Gastrocnemius medialis (tissue), 4 donors: ENCODE measurements at regions not wholly inside any gene's neighbourhood (a gene's known extent, or its start where the extent isn't known, plus 50 kb on each side); places are given as distances from the start of the nearest gene placed in this dataset.
"Not testable (repeated sequence)": the region's sequence is repeated elsewhere in the genome, so short reads cannot be mapped to it uniquely, and the experiment has no call there.

Experiments
- ATAC-seq, 2 donors: fragments of 150-250 bp; one replicate each; pipeline ENCODE4 v1.9.1; 2016
- DNase-seq, 2 donors: peaks; one replicate each; pipeline ENCODE4 v3.0.0-alpha.2; 2019
- H3K27ac ChIP-seq, 4 donors: fragments of 200-600 bp; sonication (generic); 1 replicate in 1 of 4; 2 replicates in 3 of 4; pipeline ENCODE4 v1.5.1; 2016 to 2018; ENCODE audit warnings: mild to moderate bottlenecking in 2 of 4, moderate library complexity in 1 of 4
- H3K27me3 ChIP-seq, 3 donors: fragments of 200-600 bp; sonication (generic) in 2 of 3; 1 replicate in 1 of 3; 2 replicates in 2 of 3; pipeline versions ENCODE4 v1.5.1 to v1.6.0; 2016 to 2019; ENCODE audit warnings: mild to moderate bottlenecking in 1 of 3, moderate library complexity in 1 of 3
- H3K36me3 ChIP-seq, 2 donors: fragments of 200-600 bp; sonication (generic) in 1 of 2; one replicate each; pipeline ENCODE4 v1.5.1; 2017 to 2018
- H3K4me1 ChIP-seq, 2 donors: fragments of 200-600 bp; sonication (generic) in 1 of 2; one replicate each; pipeline ENCODE4 v1.5.1; 2016 to 2017; ENCODE audit warnings: mild to moderate bottlenecking in 2 of 2
- H3K4me3 ChIP-seq, 4 donors: fragments of 200-600 bp; sonication (generic) in 3 of 4; 1 replicate in 1 of 4; 2 replicates in 3 of 4; pipeline ENCODE4 v1.5.1; 2016 to 2019; ENCODE audit warnings: mild to moderate bottlenecking in 2 of 4
- H3K9me3 ChIP-seq, 3 donors: fragments of 200-600 bp; sonication (generic) in 2 of 3; 1 replicate in 1 of 3; 2 replicates in 2 of 3; pipeline ENCODE4 v1.5.1; 2016 to 2019
- POLR2A ChIP-seq, 2 donors: fragments of 450-650 bp; IDR thresholded peaks; one replicate each; pipeline ENCODE4 v1.6.1; 2017; ENCODE audit warnings: antibody characterized with exemption in 2 of 2, mild to moderate bottlenecking in 2 of 2, moderate library complexity in 2 of 2
- in situ Hi-C, 4 donors: fragments of 200-750 bp; cut with MboI; loops; one replicate each; pipeline versions ENCODE4 v1.15.0 to v1.8.0; 2017; ENCODE audit warnings: low sequenced_read_pairs in 4 of 4
- intact Hi-C: fragments of 100-400 bp; cut with DNase I; formaldehyde crosslinking; loops from one replicate; pipeline ENCODE4 v1.15.1; 2023; ENCODE audit warnings: low total_unique reads
- TF ChIP-seq, protein P1 (sequence below), 5 experiments: fragments of 450-650 bp in 3 of 5; fragments of 200-600 bp in 2 of 5; sonication (generic) in 2 of 5; IDR thresholded peaks in 4 of 5; conservative IDR thresholded peaks in 1 of 5; 1 replicate in 4 of 5; 2 replicates in 1 of 5; pipeline ENCODE4 v1.5.1; 2016 to 2019; ENCODE audit warnings: antibody characterized with exemption in 5 of 5, mild to moderate bottlenecking in 3 of 5, moderate library complexity in 3 of 5

DNA sequence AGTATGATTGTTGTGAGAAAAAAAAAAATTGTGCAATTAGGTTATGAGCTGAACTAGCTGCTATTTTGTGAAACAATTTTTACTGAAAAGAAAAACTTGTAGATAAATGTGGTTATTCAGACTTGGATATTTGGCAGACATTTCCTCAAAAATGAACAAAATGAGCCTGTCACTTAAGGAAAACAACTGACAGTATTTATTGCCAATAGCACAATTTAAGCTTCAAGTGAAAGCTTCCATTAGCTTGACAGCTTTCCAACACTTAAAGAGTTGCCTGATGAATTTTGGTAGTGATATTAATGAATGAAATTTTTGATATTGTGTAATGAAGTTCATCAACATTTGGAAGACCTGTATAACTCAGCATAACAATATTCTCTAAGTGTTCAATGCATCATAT is 116.1 kb upstream of the RGS1 start:
- TF ChIP-seq POLR2A (IDR thresholded peaks at IDR 0.05): no peak
- TF ChIP-seq, protein P1, sequence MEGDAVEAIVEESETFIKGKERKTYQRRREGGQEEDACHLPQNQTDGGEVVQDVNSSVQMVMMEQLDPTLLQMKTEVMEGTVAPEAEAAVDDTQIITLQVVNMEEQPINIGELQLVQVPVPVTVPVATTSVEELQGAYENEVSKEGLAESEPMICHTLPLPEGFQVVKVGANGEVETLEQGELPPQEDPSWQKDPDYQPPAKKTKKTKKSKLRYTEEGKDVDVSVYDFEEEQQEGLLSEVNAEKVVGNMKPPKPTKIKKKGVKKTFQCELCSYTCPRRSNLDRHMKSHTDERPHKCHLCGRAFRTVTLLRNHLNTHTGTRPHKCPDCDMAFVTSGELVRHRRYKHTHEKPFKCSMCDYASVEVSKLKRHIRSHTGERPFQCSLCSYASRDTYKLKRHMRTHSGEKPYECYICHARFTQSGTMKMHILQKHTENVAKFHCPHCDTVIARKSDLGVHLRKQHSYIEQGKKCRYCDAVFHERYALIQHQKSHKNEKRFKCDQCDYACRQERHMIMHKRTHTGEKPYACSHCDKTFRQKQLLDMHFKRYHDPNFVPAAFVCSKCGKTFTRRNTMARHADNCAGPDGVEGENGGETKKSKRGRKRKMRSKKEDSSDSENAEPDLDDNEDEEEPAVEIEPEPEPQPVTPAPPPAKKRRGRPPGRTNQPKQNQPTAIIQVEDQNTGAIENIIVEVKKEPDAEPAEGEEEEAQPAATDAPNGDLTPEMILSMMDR (IDR thresholded peaks at IDR 0.05 in 4 of 5, conservative IDR thresholded peaks at IDR 0.05 in 1 of 5): no peak
- in situ Hi-C loops: loop anchor here in 1 of 4 donors (25.0 kb wide), 1 partner anchor 553 kb away; no protein-coding TSS in a partner anchor
- intact Hi-C loops: no loop called here
- Histone ChIP-seq H3K4me3 (no peak overlapping the region), H3K36me3 (no peaks in the 10 kb centered on the region), H3K27ac (no peak overlapping the region), H3K4me1 (no peaks in the 10 kb centered on the region), H3K27me3 (no peaks in the 10 kb centered on the region), H3K9me3 (no peaks in the 10 kb centered on the region)
- DNase-seq: no peak
- no peak for ATAC-seq

DNA sequence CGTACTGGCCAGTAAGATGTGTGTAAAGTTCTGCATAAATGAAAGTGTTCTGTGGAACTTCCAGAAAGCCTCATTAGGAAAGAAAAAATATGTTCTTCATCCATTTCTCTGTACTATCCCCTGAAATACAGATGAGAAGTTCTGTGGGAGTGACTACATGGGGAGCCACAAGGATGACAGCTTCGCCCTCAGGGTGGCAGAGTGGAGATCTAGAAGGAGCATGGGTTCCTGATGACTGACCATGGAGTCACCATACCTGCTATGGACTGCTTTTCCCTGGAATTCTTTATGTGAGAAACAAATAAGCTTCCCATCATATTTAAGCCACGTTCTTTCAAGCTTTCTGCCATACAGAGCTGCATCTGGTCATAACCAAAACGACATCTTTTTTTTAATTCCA is 113.9 kb upstream of the RGS1 start:
- Histone ChIP-seq H3K36me3 (no peaks in the 10 kb centered on the region), H3K9me3 (no peaks in the 10 kb centered on the region), H3K27ac (no peak overlapping the region), H3K4me1 (no peaks in the 10 kb centered on the region), H3K27me3 (no peaks in the 10 kb centered on the region), H3K4me3 (no peak overlapping the region)
- ATAC-seq: no peak
- intact Hi-C loops: no loop called here
- TF ChIP-seq, protein P1 (IDR thresholded peaks at IDR 0.05 in 4 of 5, conservative IDR thresholded peaks at IDR 0.05 in 1 of 5): no peak
- DNase-seq: no peak
- in situ Hi-C loops: loop anchor here in 1 of 4 donors (25.0 kb wide), 1 partner anchor 551 kb away; no protein-coding TSS in a partner anchor

DNA sequence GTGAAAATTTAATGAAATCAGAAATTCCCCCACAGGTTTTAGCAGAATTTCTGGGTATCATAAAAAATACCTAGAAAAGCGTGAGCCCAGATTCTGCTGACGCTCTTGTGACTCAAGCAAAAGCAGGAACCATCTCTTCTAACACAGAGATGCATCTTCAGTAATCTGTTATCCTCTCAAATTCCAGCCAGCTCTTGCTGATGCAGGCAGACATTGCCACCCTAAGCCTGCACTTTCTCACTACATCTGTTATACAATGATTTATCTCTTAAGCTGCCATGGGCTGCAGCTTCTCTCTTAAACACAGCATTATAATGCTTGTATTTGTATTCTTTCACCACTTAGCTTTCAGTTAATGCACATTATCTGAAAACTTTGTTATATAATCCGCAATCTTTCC is 113.0 kb upstream of the RGS1 start:
- no peaks in the 10 kb centered on the region for H3K27me3 ChIP-seq
- H3K4me1 ChIP-seq: no peaks in the 10 kb centered on the region
- no peak for TF ChIP-seq POLR2A (IDR thresholded peaks at IDR 0.05)
- TF ChIP-seq, protein P1 (IDR thresholded peaks at IDR 0.05 in 4 of 5, conservative IDR thresholded peaks at IDR 0.05 in 1 of 5): no peak
- in situ Hi-C loops: loop anchor here in 1 of 4 donors (25.0 kb wide), 1 partner anchor 550 kb away; no protein-coding TSS in a partner anchor
- ATAC-seq (no peak), DNase-seq (no peak)
- no peak overlapping the region for H3K27ac ChIP-seq
- intact Hi-C loops: no loop called here
- H3K36me3 ChIP-seq: no peaks in the 10 kb centered on the region
- H3K4me3 ChIP-seq: no peak overlapping the region
- no peaks in the 10 kb centered on the region for H3K9me3 ChIP-seq

DNA sequence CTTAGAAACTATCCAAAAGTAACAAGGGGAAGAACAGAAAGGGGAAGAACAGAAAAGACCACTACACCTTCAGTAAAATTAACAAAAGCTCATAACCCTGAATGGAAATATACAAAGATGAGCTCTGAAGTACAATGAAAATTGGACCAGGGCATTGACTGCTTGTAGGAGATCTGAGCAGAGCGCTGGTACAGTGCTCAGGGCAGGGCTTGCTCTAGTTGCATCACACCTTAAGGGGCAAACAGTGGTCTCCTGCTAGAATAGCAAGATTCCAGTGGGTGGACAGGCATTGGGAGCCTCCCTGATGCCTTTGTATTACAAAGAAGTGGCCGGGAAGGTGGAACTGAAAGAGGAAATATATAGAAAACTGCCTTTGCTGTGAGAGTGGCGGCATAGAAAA is 111.9 kb upstream of the RGS1 start:
- ATAC-seq (no peak), DNase-seq (no peak)
- no peak overlapping the region for H3K4me3 ChIP-seq
- intact Hi-C loops: no loop called here
- H3K9me3 ChIP-seq: no peaks in the 10 kb centered on the region
- in situ Hi-C loops: loop anchor here in 1 of 4 donors (25.0 kb wide), 1 partner anchor 549 kb away; no protein-coding TSS in a partner anchor
- H3K4me1 ChIP-seq: no peaks in the 10 kb centered on the region
- no peak overlapping the region for H3K27ac ChIP-seq
- H3K36me3 ChIP-seq: no peaks in the 10 kb centered on the region
- no peaks in the 10 kb centered on the region for H3K27me3 ChIP-seq
- TF ChIP-seq, protein P1 (IDR thresholded peaks at IDR 0.05 in 4 of 5, conservative IDR thresholded peaks at IDR 0.05 in 1 of 5): no peak
- TF ChIP-seq POLR2A (IDR thresholded peaks at IDR 0.05): no peak

DNA sequence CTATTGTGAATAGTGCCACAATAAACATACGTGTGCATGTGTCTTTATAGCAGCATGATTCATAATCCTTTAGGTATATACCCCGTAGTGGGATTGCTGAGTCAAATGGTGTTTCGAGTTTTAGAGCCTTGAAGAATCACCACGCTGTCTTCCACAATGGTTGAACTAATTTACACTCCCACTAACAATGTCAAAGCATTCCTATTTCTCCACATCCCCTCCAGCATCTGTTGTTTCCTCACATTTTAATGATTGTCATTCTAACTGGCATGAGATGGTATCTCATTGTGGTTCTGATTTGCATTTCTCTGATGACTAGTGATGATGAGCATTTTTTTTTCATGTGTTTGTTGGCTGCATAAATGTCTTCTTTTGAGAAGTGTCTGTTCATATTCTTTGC is 110.4 kb upstream of the RGS1 start:
- DNase-seq, H3K4me1 ChIP-seq, intact Hi-C loops, H3K36me3 ChIP-seq, ATAC-seq, H3K4me3 ChIP-seq, H3K9me3 ChIP-seq, H3K27ac ChIP-seq, H3K27me3 ChIP-seq: not testable (repeated sequence)
- in situ Hi-C loops: loop anchor here in 1 of 4 donors (25.0 kb wide), 1 partner anchor 547 kb away; no protein-coding TSS in a partner anchor
